Inflammatory macrophage treated with lipopolysaccharide for 4 hours (primary cell): ENCODE measurements at regions not wholly inside any gene's neighbourhood (a gene's known extent, or its start where the extent isn't known, plus 50 kb on each side); places are given as distances from the start of the nearest gene placed in this dataset.
A peak's percentile ranks its signal among the peaks of the same experiment; 100 is the strongest.
"Not testable (repeated sequence)": the region's sequence is repeated elsewhere in the genome, so short reads cannot be mapped to it uniquely, and the experiment has no call there.

ENCODE experiments used
- DNase-seq: peaks from one replicate; pipeline ENCODE4 v3.0.0-alpha.2; 2020

- peak; percentile 10 for DNase-seq
Observed at GRCh38 chr11:13782390-13783075, 114.1 kb downstream of the FAR1 start.

DNA sequence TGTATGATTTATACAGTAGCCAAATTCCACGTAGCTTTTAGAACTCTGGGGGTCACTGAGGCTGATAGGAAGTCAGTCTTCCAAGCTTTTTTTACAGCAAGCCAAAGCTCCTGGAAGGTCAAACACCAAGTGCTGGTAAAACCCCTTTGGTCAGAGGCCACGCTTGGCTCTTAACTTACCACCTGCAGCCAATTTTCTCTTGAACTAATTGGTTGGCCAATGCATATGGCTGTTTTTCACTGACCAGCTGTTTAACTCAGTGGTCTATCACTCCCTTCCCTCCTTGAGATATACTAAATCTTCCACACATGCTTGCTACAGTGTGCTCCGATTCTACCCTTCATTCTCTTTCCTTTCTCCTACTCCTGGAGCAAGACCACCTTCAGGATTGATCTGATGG is 116.0 kb downstream of the FAR1 start:
- DNase-seq = no peak

GRCh38 chr11:13784855-13785254 is 116.4 kb downstream of the FAR1 start:
- no peak for DNase-seq

DNA sequence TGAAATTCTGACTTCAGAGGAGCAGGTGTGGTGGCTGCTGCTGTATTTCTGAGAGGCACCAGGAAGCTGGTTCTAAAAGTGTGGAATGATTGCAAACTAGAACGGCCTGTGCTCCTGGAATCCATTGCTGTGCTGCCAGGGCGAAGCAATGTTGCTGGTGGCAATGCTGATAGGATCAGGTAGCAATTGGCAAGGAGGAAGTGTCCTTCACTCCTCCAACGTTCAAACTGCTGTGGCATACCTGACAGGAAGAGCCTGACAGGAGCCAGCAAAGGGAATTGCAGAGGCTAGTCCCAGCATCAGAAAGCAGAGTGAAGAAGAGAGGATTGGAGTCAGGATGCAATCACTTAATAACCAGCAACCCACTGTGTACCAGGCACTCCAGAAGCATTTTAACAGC is 118.2 kb downstream of the FAR1 start:
- DNase-seq = no peak

- DNase-seq = not testable (repeated sequence)
Observed at GRCh38 chr11:13797616-13798015, 129.1 kb downstream of the FAR1 start.

- DNase-seq = no peak
Observed at GRCh38 chr11:13800901-13801300, 132.4 kb downstream of the FAR1 start.

DNA sequence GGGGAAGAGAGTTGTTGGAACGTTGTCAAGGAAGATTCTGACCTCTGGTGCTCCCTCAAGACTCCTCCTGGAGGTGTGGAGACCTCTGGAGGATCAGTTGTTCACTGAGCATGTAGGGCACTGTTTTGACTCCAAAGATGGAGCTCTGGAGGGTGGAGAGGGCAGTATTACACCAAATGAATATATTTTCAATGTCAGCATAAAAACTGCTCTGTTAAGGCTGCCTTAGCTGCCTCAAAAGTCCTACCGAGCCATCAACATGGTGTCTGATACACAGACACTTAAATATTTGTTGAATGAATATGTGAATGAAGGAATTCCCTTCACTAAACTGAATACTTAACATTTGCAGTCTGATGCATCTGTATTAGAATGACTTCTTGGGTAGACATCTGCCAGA is 144.2 kb upstream of the SPON1 start:
- DNase-seq = no peak

DNA sequence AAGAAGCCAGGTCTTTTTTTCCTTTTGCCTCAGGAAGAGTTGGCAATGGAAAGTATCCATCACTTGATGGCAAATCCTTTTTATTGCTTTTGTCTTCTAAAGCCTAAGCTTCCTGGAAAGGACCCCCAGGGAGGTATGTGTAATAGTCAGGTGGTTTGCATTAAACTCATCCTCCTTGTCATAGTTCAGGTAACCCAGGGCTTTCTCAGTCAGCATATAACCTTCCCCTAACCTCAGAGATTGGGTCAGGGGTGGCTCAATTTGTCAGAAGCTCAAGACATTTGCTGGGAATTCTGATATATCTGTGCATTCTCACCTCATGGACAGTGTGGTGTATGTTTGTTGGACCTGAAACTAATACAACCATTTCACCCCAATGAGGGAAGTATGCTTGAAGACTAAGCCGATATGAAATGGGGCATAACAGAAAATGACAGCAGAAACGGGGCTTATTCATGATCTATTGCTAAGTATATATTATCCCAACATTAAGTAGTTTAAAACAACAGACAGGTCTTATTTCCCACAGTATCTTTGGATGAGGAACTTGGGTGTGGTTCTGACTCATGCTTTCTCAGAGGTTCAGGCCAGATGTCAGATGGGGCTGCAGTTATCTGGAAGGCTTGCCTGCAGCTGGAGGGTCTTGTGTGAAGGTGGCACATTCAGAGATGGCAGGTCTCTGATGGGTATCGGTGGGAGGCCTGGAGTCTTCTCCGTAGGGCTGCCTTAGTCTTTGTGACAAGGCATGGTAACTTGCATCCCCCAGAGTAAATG is 135.8 kb upstream of the SPON1 start:
- peak; percentile 15 for DNase-seq

DNA sequence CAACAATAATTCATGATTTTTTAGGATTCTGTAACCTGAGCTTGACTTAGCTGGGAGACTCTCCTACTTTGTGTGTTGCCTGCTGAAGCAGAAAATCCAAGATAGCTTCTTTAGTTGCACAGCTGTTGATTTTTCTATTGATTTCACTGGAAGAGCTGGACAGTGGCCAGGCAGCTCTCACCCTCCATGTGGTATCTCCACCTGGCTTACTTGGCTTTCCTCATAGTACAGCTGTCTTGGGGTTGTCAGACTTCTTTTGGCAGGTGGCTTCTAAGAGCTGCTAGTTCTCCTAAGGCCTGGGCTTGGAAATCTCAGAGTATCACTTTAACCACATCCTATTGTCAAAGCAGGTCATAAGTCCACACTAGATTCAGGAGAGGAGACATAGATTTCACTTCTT is 130.8 kb upstream of the SPON1 start:
- no peak for DNase-seq

DNA sequence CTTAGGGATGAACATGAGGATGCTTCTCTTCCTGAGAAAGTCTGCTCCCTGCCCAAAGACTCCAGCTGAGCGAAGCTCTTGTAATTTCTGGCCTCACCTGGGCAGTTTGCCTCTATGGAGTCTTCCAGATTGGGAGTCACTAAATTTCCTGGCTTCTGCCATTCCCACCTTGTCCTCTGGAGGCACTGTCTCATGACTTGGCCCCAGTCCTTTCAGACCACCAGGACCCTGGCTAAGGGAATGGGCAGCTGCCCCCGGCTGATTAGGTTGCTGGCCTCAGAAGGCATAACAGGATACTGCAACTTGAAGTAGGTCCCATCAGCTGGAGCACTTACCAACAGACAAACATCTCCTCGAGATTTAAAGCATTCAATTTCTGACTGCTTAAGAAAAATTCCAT is 128.1 kb upstream of the SPON1 start:
- DNase-seq = no peak

DNA sequence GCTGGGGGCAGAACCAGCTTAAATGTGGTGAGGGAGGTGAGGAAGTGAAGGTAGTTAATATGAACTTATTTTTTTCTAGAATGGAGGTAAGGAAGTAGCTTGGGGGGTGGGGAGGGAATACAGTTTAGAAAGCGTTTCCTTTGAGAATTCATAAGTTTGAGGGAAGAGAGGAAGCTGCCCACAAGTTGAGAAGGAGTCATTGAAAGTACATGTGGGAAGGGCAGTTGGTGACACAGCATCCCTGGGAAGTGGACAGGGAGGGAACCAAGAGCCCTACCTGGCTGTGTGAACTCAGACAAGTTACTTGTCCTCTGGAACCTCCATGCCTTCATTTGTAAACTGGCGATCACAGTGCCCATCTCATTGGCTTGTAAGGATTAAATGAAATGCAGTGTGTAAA is 125.9 kb upstream of the SPON1 start:
- no peak for DNase-seq

- no peak for DNase-seq
Observed at GRCh38 chr11:13837286-13837685, 125.2 kb upstream of the SPON1 start.

DNA sequence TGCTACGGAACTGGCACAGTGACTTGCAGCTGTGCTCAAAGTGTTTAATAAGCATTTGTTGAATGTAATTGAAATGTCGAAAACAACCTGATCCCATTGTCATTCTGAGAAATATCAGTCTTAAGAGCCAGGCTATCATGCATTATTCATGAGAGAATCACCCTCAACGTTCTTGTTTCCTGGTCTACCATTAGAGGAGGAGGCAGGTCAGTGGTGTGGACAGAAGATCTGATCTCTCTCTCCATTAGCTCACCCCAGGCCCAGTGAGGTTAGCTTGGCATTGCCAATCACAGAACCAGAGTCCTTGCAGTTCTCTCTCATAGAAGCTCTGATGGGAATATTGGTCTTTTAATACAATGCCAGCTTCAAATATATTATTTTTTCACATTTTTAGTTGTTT is 121.1 kb upstream of the SPON1 start:
- no peak for DNase-seq

DNA sequence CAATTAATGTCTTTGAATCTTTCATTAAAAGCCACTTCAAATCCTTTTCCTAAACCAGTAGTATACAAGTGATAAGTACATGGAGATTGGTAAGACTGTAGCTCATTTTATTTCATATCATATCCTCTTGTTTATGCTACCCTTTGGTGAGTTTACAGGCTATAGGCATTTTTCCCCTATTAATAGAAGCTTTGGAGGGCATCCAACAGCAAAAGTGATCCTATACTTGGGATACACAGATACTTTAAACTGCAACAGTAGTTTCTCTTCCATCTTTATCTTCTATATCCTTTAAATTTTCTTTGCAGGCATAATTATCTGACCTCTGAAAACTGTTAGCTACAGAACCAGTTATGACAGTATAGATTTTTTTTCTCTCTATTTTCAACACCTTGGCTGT is 114.5 kb upstream of the SPON1 start:
- DNase-seq = no peak

- DNase-seq = peak; percentile 57
Observed at GRCh38 chr11:13850231-13851005, 112.1 kb upstream of the SPON1 start.

GRCh38 chr11:13851691-13852090 is 110.8 kb upstream of the SPON1 start:
- DNase-seq = no peak

GRCh38 chr11:13852481-13852880 is 110.0 kb upstream of the SPON1 start:
- DNase-seq = no peak

GRCh38 chr11:13857828-13858227 is 104.7 kb upstream of the SPON1 start:
- no peak for DNase-seq

DNA sequence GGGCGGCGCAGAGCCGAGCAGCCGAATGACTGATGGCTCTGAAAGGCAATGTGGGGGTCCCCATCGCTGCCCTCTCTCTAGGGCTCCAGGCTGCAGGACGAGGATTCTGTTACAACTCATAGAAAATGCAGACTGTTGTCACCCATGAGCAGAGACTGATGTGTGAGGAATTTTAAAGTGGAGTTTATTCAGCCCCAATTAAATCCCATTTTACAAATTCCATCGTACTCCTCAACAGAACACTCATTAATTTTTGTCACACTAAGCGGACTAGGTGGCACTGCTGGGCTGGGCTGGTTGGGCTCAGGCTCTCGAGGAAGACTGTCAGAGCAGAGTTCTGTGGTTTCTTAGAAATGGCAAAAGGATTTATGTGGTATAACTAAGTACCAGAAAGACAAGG is 102.6 kb upstream of the SPON1 start:
- DNase-seq = no peak

GRCh38 chr11:13861411-13861810 is 101.1 kb upstream of the SPON1 start:
- no peak for DNase-seq

GRCh38 chr11:13862845-13863392 is 99.6 kb upstream of the SPON1 start:
- DNase-seq = no peak

DNA sequence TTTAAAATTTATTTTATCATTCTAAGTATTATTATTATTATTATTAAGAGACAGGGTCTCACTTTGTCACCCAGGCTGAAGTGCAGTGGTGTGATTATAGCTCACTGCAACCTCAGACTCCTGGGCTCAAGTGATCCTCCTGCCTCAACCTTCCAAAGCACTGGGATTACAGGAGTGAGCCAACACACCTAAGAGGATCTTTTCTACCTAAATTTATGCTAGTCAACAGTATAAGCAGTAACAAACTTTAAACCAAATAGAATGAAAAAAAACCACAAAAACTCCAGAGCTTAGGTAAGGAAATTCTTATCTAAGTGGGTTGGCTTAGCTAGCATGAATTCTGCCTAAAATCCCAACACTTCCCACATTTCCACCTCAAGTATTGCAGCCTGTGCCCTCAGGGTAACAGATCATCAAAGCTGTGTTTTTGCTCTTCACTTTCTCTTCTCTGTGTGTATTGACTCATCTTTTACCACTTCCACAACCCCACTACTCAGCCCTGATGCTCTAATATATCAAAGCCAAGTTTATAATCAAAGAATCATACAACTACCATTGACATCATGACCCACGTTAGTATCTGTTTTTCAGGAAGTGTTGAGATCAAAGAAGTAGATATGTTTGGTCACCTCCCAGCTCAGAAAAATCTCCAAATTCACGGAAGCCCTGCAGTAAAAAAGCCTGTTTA is 93.7 kb upstream of the SPON1 start:
- peak; percentile 20 for DNase-seq

DNA sequence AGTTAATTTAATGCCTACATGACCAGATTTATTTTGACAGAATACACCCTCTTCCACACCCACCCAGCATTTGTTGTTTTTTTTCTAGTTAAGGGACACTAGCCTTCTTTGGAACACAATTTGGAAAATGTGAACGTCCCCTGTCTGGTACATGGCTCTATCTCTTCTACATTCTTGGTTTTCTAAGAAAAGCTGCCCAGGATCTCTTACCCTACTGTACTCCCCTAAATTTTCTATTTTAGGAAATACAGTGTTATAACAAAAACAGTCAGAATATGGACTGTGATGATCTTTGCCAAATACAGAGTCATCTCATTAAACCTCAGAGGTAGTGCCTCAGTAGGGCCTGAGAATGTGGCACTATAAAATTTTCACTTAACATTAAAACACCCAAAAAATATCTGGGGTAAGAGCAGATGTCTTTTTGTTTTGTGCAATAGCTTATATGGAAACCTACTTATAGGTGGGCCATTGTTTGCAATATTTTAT is 93.1 kb upstream of the SPON1 start:
- DNase-seq = no peak
